ENCODE measurements at regions not wholly inside any gene's neighbourhood (a gene's known extent, or its start where the extent isn't known, plus 50 kb on each side); places are given as distances from the start of the nearest gene placed in this dataset.

GRCh38 chr3:31350307-31350706, 182.4 kb upstream of the STT3B start:
- Histone ChIP-seq H3K9me3 (peaks cover 0 to 4% (median 0%) of the 10 kb centered on the region in 3 donors), H3K27me3 (no peaks in the 10 kb centered on the region), H3K36me3 (no peaks in the 10 kb centered on the region), H3K27ac (no peak overlapping the region), H3K4me1 (no peaks in the 10 kb centered on the region), H3K4me3 (no peak overlapping the region)
- ATAC-seq, result no peak
- TF ChIP-seq EP300 (IDR thresholded peaks at IDR 0.05) (no peak), POLR2AphosphoS5 (IDR thresholded peaks at IDR 0.05) (no peak), POLR2A (IDR thresholded peaks at IDR 0.05) (no peak)
- TF ChIP-seq, protein P1, sequence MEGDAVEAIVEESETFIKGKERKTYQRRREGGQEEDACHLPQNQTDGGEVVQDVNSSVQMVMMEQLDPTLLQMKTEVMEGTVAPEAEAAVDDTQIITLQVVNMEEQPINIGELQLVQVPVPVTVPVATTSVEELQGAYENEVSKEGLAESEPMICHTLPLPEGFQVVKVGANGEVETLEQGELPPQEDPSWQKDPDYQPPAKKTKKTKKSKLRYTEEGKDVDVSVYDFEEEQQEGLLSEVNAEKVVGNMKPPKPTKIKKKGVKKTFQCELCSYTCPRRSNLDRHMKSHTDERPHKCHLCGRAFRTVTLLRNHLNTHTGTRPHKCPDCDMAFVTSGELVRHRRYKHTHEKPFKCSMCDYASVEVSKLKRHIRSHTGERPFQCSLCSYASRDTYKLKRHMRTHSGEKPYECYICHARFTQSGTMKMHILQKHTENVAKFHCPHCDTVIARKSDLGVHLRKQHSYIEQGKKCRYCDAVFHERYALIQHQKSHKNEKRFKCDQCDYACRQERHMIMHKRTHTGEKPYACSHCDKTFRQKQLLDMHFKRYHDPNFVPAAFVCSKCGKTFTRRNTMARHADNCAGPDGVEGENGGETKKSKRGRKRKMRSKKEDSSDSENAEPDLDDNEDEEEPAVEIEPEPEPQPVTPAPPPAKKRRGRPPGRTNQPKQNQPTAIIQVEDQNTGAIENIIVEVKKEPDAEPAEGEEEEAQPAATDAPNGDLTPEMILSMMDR (IDR thresholded peaks at IDR 0.05), result no peak
- 57 to 88% methylated on average over 1 of the region's 2 CpGs for WGBS, 2 donors (ENCODE audit: low coverage in 1 of 2)

DNA sequence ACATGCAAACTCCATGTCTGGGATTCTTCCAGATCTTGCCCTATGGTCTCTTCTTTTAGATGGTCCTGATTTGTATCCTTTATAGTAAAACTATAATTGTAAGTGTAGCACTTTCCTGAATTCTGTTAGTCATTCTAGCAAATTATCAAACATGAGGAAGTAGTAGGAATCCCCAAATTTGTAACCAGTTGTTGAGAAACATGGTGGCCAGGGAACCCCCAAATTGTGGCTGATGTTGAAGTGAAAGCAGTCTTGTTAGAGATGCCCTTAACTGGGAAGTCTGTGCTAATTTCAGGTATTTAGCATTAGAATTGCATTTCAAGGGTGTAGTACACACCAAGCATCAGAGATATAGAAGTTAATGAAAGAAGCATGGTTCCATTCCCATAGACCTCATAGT, 180.4 kb upstream of the STT3B start:
- no peaks in the 10 kb centered on the region for H3K36me3 ChIP-seq
- ATAC-seq, result no peak
- TF ChIP-seq POLR2AphosphoS5 (IDR thresholded peaks at IDR 0.05) (no peak), EP300 (IDR thresholded peaks at IDR 0.05) (no peak), POLR2A (IDR thresholded peaks at IDR 0.05) (no peak)
- TF ChIP-seq, protein P1 (IDR thresholded peaks at IDR 0.05), result no peak
- H3K27me3 ChIP-seq, result no peaks in the 10 kb centered on the region
- no peaks in the 10 kb centered on the region for H3K4me1 ChIP-seq
- H3K27ac ChIP-seq, result no peak overlapping the region
- no peak overlapping the region for H3K4me3 ChIP-seq
- no peaks in the 10 kb centered on the region for H3K9me3 ChIP-seq

- 86% methylated on average over 1 of the region's 1 CpG; no CpG with 5 or more reads in 1 of the 2 donors for WGBS, 2 donors (ENCODE audit: low coverage in 1 of 2)
Observed at GRCh38 chr3:31353166-31353565, 179.6 kb upstream of the STT3B start.

DNA sequence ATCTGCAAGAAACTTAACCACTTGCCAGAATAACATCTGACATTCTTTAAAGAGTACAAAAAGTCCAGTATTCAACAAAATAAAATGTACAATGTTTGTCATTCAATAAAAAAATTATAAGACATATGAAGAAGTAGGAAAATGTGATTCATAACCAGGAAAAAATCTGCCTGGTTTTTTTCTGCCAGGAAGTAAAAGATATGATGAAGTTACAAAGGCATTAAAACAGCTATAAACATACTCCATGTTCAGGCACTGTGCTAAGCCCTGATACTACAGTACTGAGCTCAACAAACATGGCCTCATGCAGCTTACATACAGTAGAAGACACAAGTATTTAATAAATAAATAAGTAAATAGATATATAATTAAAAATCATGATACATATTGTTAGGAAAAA, 178.4 kb upstream of the STT3B start:
- no peaks in the 10 kb centered on the region for H3K4me1 ChIP-seq
- ATAC-seq, result no peak
- no peaks in the 10 kb centered on the region for H3K9me3 ChIP-seq
- TF ChIP-seq POLR2AphosphoS5 (IDR thresholded peaks at IDR 0.05) (no peak), EP300 (IDR thresholded peaks at IDR 0.05) (no peak), POLR2A (IDR thresholded peaks at IDR 0.05) (no peak)
- TF ChIP-seq, protein P1 (IDR thresholded peaks at IDR 0.05), result no peak
- H3K4me3 ChIP-seq, result no peak overlapping the region
- H3K27me3 ChIP-seq, result no peaks in the 10 kb centered on the region
- H3K27ac ChIP-seq, result no peak overlapping the region
- no peaks in the 10 kb centered on the region for H3K36me3 ChIP-seq

More at GRCh38 chr3:31353166-31353565, 179.6 kb upstream of the STT3B start:
- TF ChIP-seq, protein P1 (IDR thresholded peaks at IDR 0.05), result no peak
- TF ChIP-seq EP300 (IDR thresholded peaks at IDR 0.05) (no peak), POLR2A (IDR thresholded peaks at IDR 0.05) (no peak), POLR2AphosphoS5 (IDR thresholded peaks at IDR 0.05) (no peak)
- Histone ChIP-seq H3K27ac (no peak overlapping the region), H3K9me3 (no peaks in the 10 kb centered on the region), H3K4me3 (no peak overlapping the region), H3K36me3 (no peaks in the 10 kb centered on the region), H3K27me3 (no peaks in the 10 kb centered on the region), H3K4me1 (no peaks in the 10 kb centered on the region)
- no peak for ATAC-seq

DNA sequence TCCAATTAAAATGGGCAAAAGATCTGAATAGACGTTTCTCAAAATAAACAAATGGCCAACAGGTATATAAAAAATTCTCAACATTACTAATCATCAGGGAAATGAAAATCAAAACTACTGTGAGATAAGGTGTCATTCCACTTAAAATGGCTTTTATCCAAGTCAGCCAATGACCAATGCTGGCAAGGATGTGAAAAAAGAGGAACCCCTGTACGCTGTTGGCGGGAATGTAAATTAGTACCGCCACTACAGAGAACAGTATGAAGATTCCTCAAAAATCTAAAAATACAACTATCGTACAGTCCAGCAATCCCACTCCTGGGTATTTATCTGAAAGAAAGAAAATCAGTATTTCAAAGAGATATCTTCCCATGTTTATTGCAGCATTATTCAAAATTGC, 176.9 kb upstream of the STT3B start:
- WGBS, 2 donors (ENCODE audit: low coverage in 1 of 2), result 96 to 98% methylated on average over 5 of the region's 5 CpGs
- Histone ChIP-seq H3K4me3 (no peak overlapping the region), H3K36me3 (no peaks in the 10 kb centered on the region), H3K9me3 (no peaks in the 10 kb centered on the region), H3K27me3 (no peaks in the 10 kb centered on the region), H3K27ac (no peak overlapping the region), H3K4me1 (no peaks in the 10 kb centered on the region)
- no peak for TF ChIP-seq EP300 (IDR thresholded peaks at IDR 0.05)
- TF ChIP-seq POLR2A (IDR thresholded peaks at IDR 0.05), result no peak
- TF ChIP-seq, protein P1 (IDR thresholded peaks at IDR 0.05), result no peak
- TF ChIP-seq POLR2AphosphoS5 (IDR thresholded peaks at IDR 0.05), result no peak
- no peak for ATAC-seq
